Fibroblast of villous mesenchyme (primary cell): ENCODE measurements at regions not wholly inside any gene's neighbourhood (a gene's known extent, or its start where the extent isn't known, plus 50 kb on each side); places are given as distances from the start of the nearest gene placed in this dataset.

Source experiments
- DNase-seq: peaks from one replicate; pipeline ENCODE4 v3.0.0-alpha.2; 2010; ENCODE audit warnings: low read depth
- H3K4me3 ChIP-seq: 2 replicates; pipeline ENCODE4 v1.5.1; 2011; ENCODE audit warnings: low read depth, mild to moderate bottlenecking, low read length
- TF ChIP-seq, protein P1 (sequence below): IDR thresholded peaks from 2 replicates; pipeline ENCODE4 v1.5.1; 2012; ENCODE audit warnings: low read depth, mild to moderate bottlenecking, low read length; ENCODE audit not compliant: insufficient read depth

DNA sequence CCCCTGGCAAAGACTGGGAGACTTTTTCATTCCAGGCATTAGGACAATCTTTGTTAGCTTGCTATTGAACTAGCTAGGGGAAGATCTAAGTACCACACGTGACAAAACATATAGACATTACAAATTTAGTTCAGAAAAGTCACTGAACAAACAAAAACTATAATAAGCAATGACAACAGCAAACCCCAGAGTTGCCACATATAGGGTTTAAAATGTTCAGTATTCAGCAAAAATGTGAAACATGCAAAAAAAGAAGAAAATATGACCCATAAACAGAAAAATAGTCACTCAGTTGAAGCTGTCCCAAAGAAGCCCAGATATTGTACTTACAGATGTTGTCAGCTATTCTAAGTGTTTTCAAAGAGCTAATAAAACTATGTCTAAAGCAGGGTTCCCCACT lies 431.1 kb upstream of the CDH2 start:
- peak; percentile 24 for DNase-seq
- H3K4me3 ChIP-seq: no peak overlapping the region
- TF ChIP-seq, protein P1, sequence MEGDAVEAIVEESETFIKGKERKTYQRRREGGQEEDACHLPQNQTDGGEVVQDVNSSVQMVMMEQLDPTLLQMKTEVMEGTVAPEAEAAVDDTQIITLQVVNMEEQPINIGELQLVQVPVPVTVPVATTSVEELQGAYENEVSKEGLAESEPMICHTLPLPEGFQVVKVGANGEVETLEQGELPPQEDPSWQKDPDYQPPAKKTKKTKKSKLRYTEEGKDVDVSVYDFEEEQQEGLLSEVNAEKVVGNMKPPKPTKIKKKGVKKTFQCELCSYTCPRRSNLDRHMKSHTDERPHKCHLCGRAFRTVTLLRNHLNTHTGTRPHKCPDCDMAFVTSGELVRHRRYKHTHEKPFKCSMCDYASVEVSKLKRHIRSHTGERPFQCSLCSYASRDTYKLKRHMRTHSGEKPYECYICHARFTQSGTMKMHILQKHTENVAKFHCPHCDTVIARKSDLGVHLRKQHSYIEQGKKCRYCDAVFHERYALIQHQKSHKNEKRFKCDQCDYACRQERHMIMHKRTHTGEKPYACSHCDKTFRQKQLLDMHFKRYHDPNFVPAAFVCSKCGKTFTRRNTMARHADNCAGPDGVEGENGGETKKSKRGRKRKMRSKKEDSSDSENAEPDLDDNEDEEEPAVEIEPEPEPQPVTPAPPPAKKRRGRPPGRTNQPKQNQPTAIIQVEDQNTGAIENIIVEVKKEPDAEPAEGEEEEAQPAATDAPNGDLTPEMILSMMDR: no peak

DNA sequence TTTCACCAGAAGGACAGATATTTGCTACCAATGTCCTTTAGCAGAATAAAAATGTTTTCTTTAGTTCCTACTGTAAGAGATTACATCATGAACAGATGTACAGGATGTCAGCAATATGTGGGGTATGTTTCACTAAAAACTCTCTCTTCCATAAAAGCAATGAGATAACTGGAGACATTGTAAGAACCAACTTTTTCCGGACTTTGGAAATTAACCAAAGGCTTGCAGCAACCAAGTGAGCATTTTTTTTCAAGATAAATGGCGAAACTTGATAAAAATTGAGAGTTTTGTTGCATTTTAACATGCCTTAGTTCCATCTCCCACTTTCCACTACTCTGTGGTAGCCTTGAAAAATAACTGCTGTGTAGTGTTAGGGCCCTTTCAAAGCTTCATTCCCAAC lies 429.8 kb upstream of the CDH2 start:
- DNase-seq: no peak
- TF ChIP-seq, protein P1: no peak
- no peak overlapping the region for H3K4me3 ChIP-seq

DNA sequence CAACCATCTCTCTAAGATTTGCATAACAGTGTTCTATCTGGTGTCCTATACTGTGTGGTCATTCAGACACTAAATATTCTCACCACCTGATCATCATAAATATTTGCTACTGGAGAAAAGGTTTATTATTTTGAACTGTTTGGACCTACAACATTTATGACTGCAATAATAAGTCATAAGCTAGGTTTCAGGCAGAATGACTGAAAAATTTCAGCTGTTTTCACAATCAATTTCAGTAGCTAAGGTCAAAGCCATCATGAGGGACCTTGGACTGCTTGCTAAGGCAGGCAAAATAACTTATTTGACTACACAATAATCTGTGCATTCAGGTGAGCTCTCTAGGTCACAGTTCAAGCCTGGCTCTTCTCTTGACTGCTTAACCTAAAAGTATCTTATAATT lies 425.5 kb upstream of the CDH2 start:
- TF ChIP-seq, protein P1: no peak
- no peak for DNase-seq
- H3K4me3 ChIP-seq: no peak overlapping the region

DNA sequence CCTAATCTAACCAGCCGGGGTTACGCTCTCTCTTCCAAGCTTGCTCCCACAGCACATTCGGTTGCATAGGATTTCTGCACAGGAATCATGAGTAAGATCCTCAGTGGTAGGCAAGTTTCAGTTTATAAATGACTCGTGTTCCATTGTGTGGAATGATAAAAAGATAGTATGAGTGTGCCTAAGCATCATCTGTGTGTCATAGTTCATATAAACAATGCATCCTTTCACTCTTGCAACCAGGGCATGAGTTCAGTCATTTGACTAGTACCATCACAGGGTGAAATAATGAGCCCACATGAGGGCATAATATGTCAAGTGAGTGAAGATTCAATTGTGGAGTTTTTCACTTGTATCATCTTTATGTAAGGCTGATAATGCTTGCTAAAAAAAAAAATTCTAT lies 417.1 kb upstream of the CDH2 start:
- TF ChIP-seq, protein P1: no peak
- no peak overlapping the region for H3K4me3 ChIP-seq
- no peak for DNase-seq

DNA sequence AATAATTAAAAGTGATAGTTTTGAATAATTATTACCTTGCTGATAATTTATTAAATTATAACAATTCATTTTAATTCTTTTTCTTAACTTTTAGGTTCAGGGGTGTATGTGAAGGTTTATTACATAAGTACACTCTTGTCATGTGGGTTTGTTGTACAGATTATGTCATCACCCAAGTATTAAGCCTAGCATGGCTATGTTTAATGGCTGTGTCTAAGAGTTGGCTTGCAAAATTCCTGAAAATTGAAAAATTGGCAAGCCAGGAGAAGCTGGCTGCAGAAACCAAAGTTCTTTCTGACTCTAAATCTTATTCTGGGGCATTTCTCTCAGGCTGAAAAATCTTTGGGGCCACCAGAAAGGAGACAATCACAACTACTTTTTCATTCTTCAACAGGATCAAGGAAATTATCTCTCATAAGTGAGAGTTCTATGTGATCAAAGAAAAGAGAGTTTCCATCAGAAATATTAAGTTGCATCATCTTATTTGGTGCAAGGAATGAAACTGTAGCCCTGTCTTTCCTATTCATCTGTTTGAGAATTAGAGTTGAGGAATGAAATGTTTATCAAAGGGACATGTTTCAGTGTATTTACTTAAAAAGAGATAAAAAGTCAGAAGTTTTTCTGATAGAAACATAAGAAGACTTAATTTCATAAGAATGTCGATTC lies 412.1 kb upstream of the CDH2 start:
- TF ChIP-seq, protein P1: no peak
- no peak overlapping the region for H3K4me3 ChIP-seq
- peak; percentile 3 for DNase-seq

DNA sequence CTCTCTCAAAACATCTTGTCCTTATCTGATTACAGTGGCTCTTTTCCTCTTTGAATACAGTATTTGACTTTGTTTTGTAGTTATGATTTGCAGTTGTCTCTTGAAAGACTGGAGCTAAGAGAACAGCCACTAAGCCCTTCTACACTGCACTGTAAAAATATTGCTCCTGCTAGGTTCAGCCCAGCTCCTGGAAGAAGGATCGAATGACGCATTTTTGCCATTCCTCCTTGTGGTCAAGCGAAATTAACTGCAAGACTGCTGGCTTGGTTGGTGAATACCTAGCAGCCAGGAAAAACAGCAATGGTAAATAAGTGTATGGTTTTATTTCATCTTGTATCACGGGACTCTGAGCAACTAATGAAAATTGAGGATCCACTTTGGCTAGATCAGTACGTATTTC lies 407.8 kb upstream of the CDH2 start:
- TF ChIP-seq, protein P1: no peak
- no peak overlapping the region for H3K4me3 ChIP-seq
- DNase-seq: peak; percentile 29

DNA sequence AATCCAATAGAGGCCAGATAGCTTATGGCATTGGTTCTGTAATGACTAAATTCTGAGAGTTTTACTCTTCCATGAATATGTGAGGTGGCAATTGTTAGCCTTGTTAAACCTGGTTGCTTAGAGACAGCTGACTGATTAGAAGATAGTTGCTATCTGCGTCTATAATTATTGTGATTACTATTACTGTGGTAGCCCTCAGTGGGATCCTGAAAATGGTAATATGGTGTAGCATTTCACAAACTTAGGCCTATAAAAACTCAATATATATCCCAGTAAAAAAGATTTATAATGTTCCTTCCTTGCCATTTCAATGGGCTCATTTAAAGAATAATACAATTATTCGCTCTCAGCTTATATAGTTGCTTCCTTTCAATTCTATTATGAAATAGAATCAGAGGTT lies 405.8 kb upstream of the CDH2 start:
- H3K4me3 ChIP-seq: no peak overlapping the region
- TF ChIP-seq, protein P1: no peak
- no peak for DNase-seq
